Astrocyte (in vitro differentiated cells and primary cell): ENCODE measurements at regions not wholly inside any gene's neighbourhood (a gene's known extent, or its start where the extent isn't known, plus 50 kb on each side); places are given as distances from the start of the nearest gene placed in this dataset.

Experiments used
- DNase-seq: peaks from one replicate; pipeline ENCODE4 v3.0.0-alpha.2; 2010; ENCODE audit warnings: low read depth
- FAIRE-seq: peaks from 2 replicates; lab custom pipeline; 2011; peaks lifted over from hg19 to GRCh38; lab: Jason Lieb, UNC
- H2AFZ ChIP-seq: 2 replicates; pipeline ENCODE4 v1.6.0; 2012; ENCODE audit warnings: low read depth, low read length, inconsistent platforms
- H3K27ac ChIP-seq: 2 replicates; pipeline ENCODE4 v1.5.1; 2011; ENCODE audit warnings: low read depth, low read length, inconsistent platforms
- H3K27me3 ChIP-seq: 2 replicates; pipeline ENCODE4 v1.6.0; 2011; ENCODE audit warnings: low read length, inconsistent platforms; ENCODE audit not compliant: insufficient read depth
- H3K36me3 ChIP-seq: 2 replicates; pipeline ENCODE4 v1.5.1; 2011; ENCODE audit warnings: low read length, inconsistent platforms; ENCODE audit not compliant: insufficient read depth
- H3K4me1 ChIP-seq: 2 replicates; pipeline ENCODE4 v1.5.1; 2011; ENCODE audit warnings: low read length, inconsistent platforms; ENCODE audit not compliant: insufficient read depth
- H3K4me2 ChIP-seq: 2 replicates; pipeline ENCODE4 v1.6.0; 2012; ENCODE audit warnings: low read length, inconsistent platforms
- H3K4me3 ChIP-seq: 2 replicates; pipeline ENCODE4 v1.5.1; 2011; ENCODE audit warnings: low read depth, mild to moderate bottlenecking, low read length, inconsistent platforms; ENCODE audit not compliant: insufficient read depth
- H3K79me2 ChIP-seq: 2 replicates; pipeline ENCODE4 v1.6.0; 2012; ENCODE audit warnings: mild to moderate bottlenecking, low read length, inconsistent platforms; ENCODE audit not compliant: insufficient read depth
- H3K9ac ChIP-seq: 2 replicates; pipeline ENCODE4 v1.6.0; 2012; ENCODE audit warnings: mild to moderate bottlenecking, low read length, inconsistent platforms
- H3K9me3 ChIP-seq: 2 replicates; pipeline ENCODE4 v1.5.1; 2012; ENCODE audit warnings: low read depth, mild to moderate bottlenecking, low read length, inconsistent platforms; ENCODE audit not compliant: insufficient read depth
- H4K20me1 ChIP-seq: 2 replicates; pipeline ENCODE4 v1.6.0; 2012; ENCODE audit warnings: low read length, inconsistent platforms; ENCODE audit not compliant: insufficient read depth
- H3K27ac Mint-ChIP-seq: one replicate; pipeline ENCODE4 v1.8.0; 2021; ENCODE audit warnings: mild to moderate bottlenecking, mixed read lengths; ENCODE audit not compliant: unreplicated experiment
- H3K27me3 Mint-ChIP-seq: one replicate; pipeline ENCODE4 v1.8.0; 2021; ENCODE audit warnings: low read depth, mixed read lengths; ENCODE audit not compliant: unreplicated experiment
- H3K36me3 Mint-ChIP-seq: one replicate; pipeline ENCODE4 v1.8.0; 2021; ENCODE audit warnings: low read depth, mixed read lengths; ENCODE audit not compliant: unreplicated experiment
- H3K4me1 Mint-ChIP-seq: one replicate; pipeline ENCODE4 v1.8.0; 2021; ENCODE audit warnings: low read depth, mixed read lengths; ENCODE audit not compliant: unreplicated experiment
- H3K4me3 Mint-ChIP-seq: one replicate; pipeline ENCODE4 v1.8.0; 2021; ENCODE audit warnings: mild to moderate bottlenecking, moderate library complexity, mixed read lengths; ENCODE audit not compliant: unreplicated experiment
- H3K9me3 Mint-ChIP-seq: one replicate; pipeline ENCODE4 v1.8.0; 2021; ENCODE audit warnings: mild to moderate bottlenecking, mixed read lengths; ENCODE audit not compliant: unreplicated experiment
- EZH2 ChIP-seq: IDR thresholded peaks from 2 replicates; pipeline ENCODE4 v1.6.1; 2012; ENCODE audit warnings: mild to moderate bottlenecking, low read length, inconsistent platforms; ENCODE audit not compliant: insufficient read depth
- TF ChIP-seq, protein P1 (sequence below): IDR thresholded peaks from 2 replicates; pipeline ENCODE4 v1.5.1; 2011; ENCODE audit warnings: low read depth, mild to moderate bottlenecking, inconsistent platforms, low read length, moderate library complexity; ENCODE audit not compliant: insufficient read depth

DNA sequence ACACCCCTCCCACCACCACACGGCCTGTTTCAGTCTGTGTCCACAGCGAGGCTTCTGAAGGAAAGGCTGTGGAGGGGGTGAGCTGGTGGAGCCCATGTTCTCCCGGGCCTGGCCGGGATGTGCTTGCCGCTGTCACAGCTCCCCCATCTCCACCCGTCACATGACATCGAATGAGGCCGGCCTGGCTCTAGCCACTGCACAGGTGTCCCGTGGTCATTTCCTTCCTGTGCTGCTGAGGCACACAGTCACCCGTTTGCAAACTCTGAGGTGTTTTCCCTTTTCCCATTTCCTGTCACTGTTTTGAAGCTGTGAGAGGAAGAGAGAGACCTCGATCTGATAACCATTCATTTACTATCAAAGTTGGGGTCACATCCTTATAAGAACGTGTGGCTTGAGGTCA is 55.7 kb upstream of the CLDN5 start:
- Histone ChIP-seq H3K4me1 (peaks cover 8% of the 10 kb centered on the region), H3K9ac (no peak overlapping the region), H4K20me1 (no peaks in the 10 kb centered on the region), H3K9me3 (no peaks in the 10 kb centered on the region), H2AFZ (peak overlapping the region; percentile 26), H3K36me3 (no peaks in the 10 kb centered on the region), H3K27ac (no peak overlapping the region), H3K4me2 (no peak overlapping the region), H3K4me3 (no peak overlapping the region), H3K27me3 (no peaks in the 10 kb centered on the region), H3K79me2 (no peaks in the 10 kb centered on the region)
- no peak overlapping the region for H3K27ac Mint-ChIP-seq
- no peaks in the 10 kb centered on the region for H3K36me3 Mint-ChIP-seq
- TF ChIP-seq EZH2: no peak
- TF ChIP-seq, protein P1, sequence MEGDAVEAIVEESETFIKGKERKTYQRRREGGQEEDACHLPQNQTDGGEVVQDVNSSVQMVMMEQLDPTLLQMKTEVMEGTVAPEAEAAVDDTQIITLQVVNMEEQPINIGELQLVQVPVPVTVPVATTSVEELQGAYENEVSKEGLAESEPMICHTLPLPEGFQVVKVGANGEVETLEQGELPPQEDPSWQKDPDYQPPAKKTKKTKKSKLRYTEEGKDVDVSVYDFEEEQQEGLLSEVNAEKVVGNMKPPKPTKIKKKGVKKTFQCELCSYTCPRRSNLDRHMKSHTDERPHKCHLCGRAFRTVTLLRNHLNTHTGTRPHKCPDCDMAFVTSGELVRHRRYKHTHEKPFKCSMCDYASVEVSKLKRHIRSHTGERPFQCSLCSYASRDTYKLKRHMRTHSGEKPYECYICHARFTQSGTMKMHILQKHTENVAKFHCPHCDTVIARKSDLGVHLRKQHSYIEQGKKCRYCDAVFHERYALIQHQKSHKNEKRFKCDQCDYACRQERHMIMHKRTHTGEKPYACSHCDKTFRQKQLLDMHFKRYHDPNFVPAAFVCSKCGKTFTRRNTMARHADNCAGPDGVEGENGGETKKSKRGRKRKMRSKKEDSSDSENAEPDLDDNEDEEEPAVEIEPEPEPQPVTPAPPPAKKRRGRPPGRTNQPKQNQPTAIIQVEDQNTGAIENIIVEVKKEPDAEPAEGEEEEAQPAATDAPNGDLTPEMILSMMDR: no peak
- no peak for FAIRE-seq
- no peak for DNase-seq
- no peak overlapping the region for H3K4me3 Mint-ChIP-seq
- no peaks in the 10 kb centered on the region for H3K27me3 Mint-ChIP-seq
- peaks cover 19% of the 10 kb centered on the region for H3K4me1 Mint-ChIP-seq
- no peaks in the 10 kb centered on the region for H3K9me3 Mint-ChIP-seq

DNA sequence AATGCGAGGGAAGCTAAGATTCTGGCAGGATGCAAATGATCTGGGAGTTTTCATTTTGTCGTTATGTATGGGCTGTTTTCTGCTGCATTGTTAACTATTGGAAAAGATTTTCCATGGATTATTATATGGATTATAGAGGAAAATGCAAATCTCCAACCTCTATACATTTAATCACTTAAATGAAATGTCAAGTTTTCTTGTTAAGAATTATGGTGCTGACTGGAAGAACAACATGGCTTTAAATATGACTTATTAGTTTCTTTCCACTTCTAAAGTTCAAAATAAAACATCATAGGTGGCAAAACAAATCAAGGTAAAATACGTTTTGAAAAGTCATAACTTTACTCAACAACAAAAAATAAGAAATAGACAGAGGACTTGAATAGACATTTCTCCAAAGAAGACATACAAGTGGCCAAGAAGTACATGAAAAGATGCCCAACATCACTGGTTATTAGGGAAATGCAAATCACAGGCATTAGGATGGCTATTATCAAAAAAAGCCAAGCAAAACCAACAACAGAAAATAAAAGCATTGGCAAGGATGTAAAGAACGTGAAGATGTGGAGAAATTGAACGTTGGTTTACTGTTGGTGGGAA is 56.2 kb upstream of the CLDN5 start:
- H3K4me2 ChIP-seq: no peak overlapping the region
- no peaks in the 10 kb centered on the region for H3K79me2 ChIP-seq
- no peak overlapping the region for H2AFZ ChIP-seq
- no peak overlapping the region for H3K27ac Mint-ChIP-seq
- no peaks in the 10 kb centered on the region for H3K27me3 ChIP-seq
- H3K36me3 ChIP-seq: no peaks in the 10 kb centered on the region
- H3K9me3 ChIP-seq: no peaks in the 10 kb centered on the region
- FAIRE-seq: no peak
- peaks cover 8% of the 10 kb centered on the region for H3K4me1 ChIP-seq
- no peaks in the 10 kb centered on the region for H4K20me1 ChIP-seq
- H3K9ac ChIP-seq: no peak overlapping the region
- H3K4me3 ChIP-seq: no peak overlapping the region
- TF ChIP-seq, protein P1: no peak
- TF ChIP-seq EZH2: no peak
- no peaks in the 10 kb centered on the region for H3K36me3 Mint-ChIP-seq
- no peak overlapping the region for H3K4me3 Mint-ChIP-seq
- no peak overlapping the region for H3K27ac ChIP-seq
- H3K4me1 Mint-ChIP-seq: peaks cover 22% of the 10 kb centered on the region
- no peaks in the 10 kb centered on the region for H3K27me3 Mint-ChIP-seq
- DNase-seq: no peak
- H3K9me3 Mint-ChIP-seq: no peaks in the 10 kb centered on the region

DNA sequence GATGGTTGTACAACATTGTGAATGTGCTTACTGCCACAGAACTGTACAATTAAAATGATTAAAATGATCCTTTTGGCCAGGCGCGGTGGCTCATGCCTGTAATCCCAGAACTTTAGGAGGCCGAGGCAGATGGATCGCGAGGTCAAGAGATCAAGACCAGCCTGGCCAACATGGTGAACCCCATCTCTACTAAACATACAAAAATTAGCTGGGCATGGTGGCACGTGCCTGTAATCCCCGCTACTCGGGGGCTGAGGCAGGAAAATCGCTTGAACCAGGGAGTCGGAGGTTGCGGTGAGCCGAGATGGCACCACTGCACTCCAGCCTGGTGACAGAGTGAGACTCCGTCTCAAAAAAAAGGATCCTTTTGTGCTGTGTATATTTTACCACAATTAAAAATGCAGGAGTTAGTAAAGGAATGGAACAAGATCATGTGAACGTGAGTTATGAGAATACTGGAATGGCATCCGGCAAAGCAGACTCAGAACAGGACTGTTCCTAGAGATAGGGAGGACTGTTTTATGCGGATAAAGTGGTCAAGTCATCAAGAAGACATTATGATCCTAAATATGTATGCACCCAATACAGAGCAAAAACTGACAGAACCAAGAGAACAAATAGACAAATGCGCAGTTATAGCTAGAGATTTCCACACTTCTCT is 58.0 kb upstream of the CLDN5 start:
- TF ChIP-seq, protein P1: no peak
- TF ChIP-seq EZH2: no peak
- no peak for FAIRE-seq
- no peaks in the 10 kb centered on the region for H3K36me3 ChIP-seq

More for the DNA sequence above, 58.0 kb upstream of the CLDN5 start:
- peaks cover 2% of the 10 kb centered on the region for H3K27me3 Mint-ChIP-seq
- Histone ChIP-seq H3K4me2 (no peak overlapping the region), H3K4me3 (no peak overlapping the region), H3K9me3 (no peaks in the 10 kb centered on the region), H3K27ac (no peak overlapping the region), H3K27me3 (no peaks in the 10 kb centered on the region), H4K20me1 (no peaks in the 10 kb centered on the region), H3K9ac (no peak overlapping the region), H3K4me1 (no peaks in the 10 kb centered on the region), H3K79me2 (no peaks in the 10 kb centered on the region), H2AFZ (no peak overlapping the region)
- no peaks in the 10 kb centered on the region for H3K9me3 Mint-ChIP-seq
- no peak for DNase-seq
- no peak overlapping the region for H3K4me3 Mint-ChIP-seq
- peaks cover 16% of the 10 kb centered on the region for H3K4me1 Mint-ChIP-seq
- no peaks in the 10 kb centered on the region for H3K36me3 Mint-ChIP-seq
- no peak overlapping the region for H3K27ac Mint-ChIP-seq
